ENCODE measurements at regions not wholly inside any gene's neighbourhood (a gene's known extent, or its start where the extent isn't known, plus 50 kb on each side); places are given as distances from the start of the nearest gene placed in this dataset.
"Not testable (repeated sequence)": the region's sequence is repeated elsewhere in the genome, so short reads cannot be mapped to it uniquely, and the experiment has no call there.

DNA sequence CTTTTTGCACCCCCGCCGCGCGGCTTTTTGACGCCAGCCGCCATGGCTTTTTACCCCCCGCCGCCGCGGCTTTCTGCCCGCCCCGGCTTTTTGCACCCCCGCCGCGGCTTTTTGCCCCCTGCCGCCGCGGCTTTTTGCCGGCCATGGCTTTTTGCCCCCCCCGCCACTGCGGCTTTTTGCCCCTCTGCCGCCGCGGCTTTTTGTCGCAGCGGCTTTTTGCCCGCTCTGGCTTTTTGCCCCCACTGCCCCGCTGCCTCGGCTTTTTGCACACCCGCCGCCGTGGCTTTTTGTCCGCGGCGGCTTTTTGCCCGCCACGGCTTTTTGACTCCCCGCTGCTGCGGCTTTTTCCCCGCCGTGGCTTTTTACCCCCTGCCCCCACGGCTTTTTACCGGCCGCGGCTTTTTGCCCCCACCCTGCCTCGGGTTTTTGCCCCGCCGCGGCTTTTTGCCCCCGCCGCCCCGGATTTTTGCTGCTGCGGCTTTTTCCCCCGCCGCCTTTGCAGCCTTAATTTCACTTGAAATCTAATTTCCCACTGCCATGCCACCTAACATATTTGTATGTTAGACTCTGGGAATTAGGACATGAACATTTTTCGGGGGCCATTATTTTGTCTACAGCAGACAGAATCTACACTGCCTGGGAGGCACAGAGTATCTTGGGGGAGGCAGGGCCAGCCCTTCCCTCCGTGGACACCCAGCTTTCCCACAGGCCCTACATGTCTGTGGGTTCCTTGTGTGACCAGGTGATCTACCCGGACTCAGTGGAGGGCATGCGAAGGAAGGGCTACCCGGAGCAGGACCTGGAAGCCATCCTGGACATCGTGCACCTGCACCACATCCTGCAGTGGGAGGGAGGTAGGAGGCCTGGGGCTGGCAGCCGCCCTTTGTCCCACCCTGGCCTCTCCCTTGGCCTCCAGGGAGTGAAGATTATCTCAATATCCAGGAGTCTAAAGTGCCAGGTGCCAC is 3031.0 kb upstream of the TEKT4 start:
- no peak overlapping the region for H3K56ac ChIP-seq (ENCODE audit: extremely low read depth, insufficient read depth, low read length)
- DNase-seq, result no peak
- H3K36me3 ChIP-seq (ENCODE audit: control insufficient read depth, insufficient read depth, low read length), result no peaks in the 10 kb centered on the region
- no peaks in the 10 kb centered on the region for H3K9me1 ChIP-seq (ENCODE audit: insufficient read depth, low read length)
- no peak overlapping the region for H3K18ac ChIP-seq (ENCODE audit: low read depth, low read length)
- intact Hi-C loops (cut with micrococcal nuclease) (no loop called here), dilution Hi-C loops (cut with HindIII; ENCODE audit: low sequenced_read_pairs, unreplicated experiment) (no loop called here), in situ Hi-C loops (cut with MboI; ENCODE audit: low sequenced_read_pairs) (no loop called here)
- H3K14ac ChIP-seq (replicated peaks; ENCODE audit: low read depth, low read length), result no peak overlapping the region
- no peak overlapping the region for H3K4me3 ChIP-seq (ENCODE audit: insufficient read depth, low read depth, low read length)
- H2BK5ac ChIP-seq (ENCODE audit: low read depth, low read length, poor library complexity, severe bottlenecking), result no peak overlapping the region
- H3K79me1 ChIP-seq (ENCODE audit: low read depth in 1 of 2, low read length in 2 of 2), result no peaks in the 10 kb centered on the region
- no peak overlapping the region for H2BK20ac ChIP-seq (ENCODE audit: low read depth, low read length)
- ATAC-seq (ENCODE audit: low read depth), result no peak
- H2BK120ac ChIP-seq (ENCODE audit: low read depth, low read length), result no peak overlapping the region
- ChIA-PET POLR2A (ENCODE audit: unreplicated experiment) (no interaction called here), CTCF (no interaction called here)
- H4K8ac ChIP-seq (ENCODE audit: low read depth in 2 of 2, low read length in 2 of 2), result no peak overlapping the region
- H4K91ac ChIP-seq (ENCODE audit: insufficient read depth, low read depth, low read length), result no peak overlapping the region
- BruUV-seq (replicated peaks), result no TSS peak
- no peaks in the 10 kb centered on the region for H3K4me1 ChIP-seq (ENCODE audit: control insufficient read depth, insufficient read depth, low read length)
- no peaks in the 10 kb centered on the region for H4K20me1 ChIP-seq (ENCODE audit: insufficient read depth, low read length)
- no peak overlapping the region for H2AK9ac ChIP-seq (replicated peaks; ENCODE audit: low read depth, low read length, poor library complexity)
- no peak overlapping the region for H3K23ac ChIP-seq (ENCODE audit: low read depth, low read length)
- H3K9ac ChIP-seq (ENCODE audit: low read depth, low read length), result no peak overlapping the region
- no peak overlapping the region for H2AFZ ChIP-seq (replicated peaks; ENCODE audit: low read length, poor library complexity)
- no peak overlapping the region for H3K4ac ChIP-seq (ENCODE audit: low read depth, low read length)
- 0% methylated on average over 21 of the region's 62 CpGs; no CpG with 5 or more reads in 1 of the 2 experiments for WGBS, 2 experiments (ENCODE audit: extremely low coverage in 2 of 2, insufficient read length in 1 of 2)
- no peak overlapping the region for H3K27ac ChIP-seq (ENCODE audit: insufficient read depth, low read length)
- peaks cover 8% of the 10 kb centered on the region; the same call in 1 of the 2 replicates for H3K27me3 ChIP-seq (ENCODE audit: control insufficient read depth, insufficient read depth, low read length)
- TF ChIP-seq BHLHE40 (IDR thresholded peaks at IDR 0.05; ENCODE audit: low read depth, low read length), result no peak
- no peak for TF ChIP-seq CEBPB (IDR thresholded peaks at IDR 0.05; ENCODE audit: low read depth, low read length)
- TF ChIP-seq SMC3 (IDR thresholded peaks at IDR 0.05; ENCODE audit: low read depth, low read length), result no peak
- no peak for TF ChIP-seq CHD1 (IDR thresholded peaks at IDR 0.05; ENCODE audit: low read depth, low read length)
- no peaks in the 10 kb centered on the region for H3K9me3 ChIP-seq (ENCODE audit: control insufficient read depth, insufficient read depth, low read length)
- no peak overlapping the region for H4K5ac ChIP-seq (ENCODE audit: low read depth, low read length)
- H2BK15ac ChIP-seq (ENCODE audit: low read depth, low read length), result no peak overlapping the region
- no peak overlapping the region for H3K4me2 ChIP-seq (ENCODE audit: low read depth, low read length)
- no peak overlapping the region for H2AK5ac ChIP-seq (ENCODE audit: low read depth, low read length)

DNA sequence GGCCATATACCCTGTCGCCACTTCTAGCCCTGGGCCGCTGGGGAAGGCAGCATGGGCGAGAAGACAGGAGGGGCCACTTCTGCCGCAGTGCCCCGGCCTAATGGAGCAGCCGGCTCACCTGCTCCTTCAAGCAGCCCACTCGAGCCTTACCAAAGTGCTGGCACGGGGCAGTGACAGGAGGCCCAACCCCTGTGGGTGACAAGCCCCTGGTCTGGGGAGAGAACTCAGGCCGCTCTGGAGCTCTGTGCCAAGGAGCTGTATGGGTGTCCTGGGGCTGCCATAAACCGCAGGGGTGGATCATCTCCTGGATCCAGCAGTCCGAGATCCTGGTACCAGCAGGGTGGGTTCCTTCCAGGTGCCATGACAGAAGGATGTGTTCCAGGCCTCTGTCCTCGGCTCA is 3029.0 kb upstream of the TEKT4 start:
- intact Hi-C loops (cut with micrococcal nuclease); CTCF ChIA-PET; H3K36me3 ChIP-seq (ENCODE audit: control insufficient read depth, insufficient read depth, low read length); POLR2A ChIA-PET (ENCODE audit: unreplicated experiment); H3K9me3 ChIP-seq (ENCODE audit: control insufficient read depth, insufficient read depth, low read length); H3K79me1 ChIP-seq (ENCODE audit: low read depth in 1 of 2, low read length in 2 of 2); H3K9me1 ChIP-seq (ENCODE audit: insufficient read depth, low read length); H2AFZ ChIP-seq (replicated peaks; ENCODE audit: low read length, poor library complexity); BruUV-seq (replicated peaks); DNase-seq; ATAC-seq (ENCODE audit: low read depth); H3K4me2 ChIP-seq (ENCODE audit: low read depth, low read length); H3K27me3 ChIP-seq (ENCODE audit: control insufficient read depth, insufficient read depth, low read length); H3K4me3 ChIP-seq (ENCODE audit: insufficient read depth, low read depth, low read length); H3K4ac ChIP-seq (ENCODE audit: low read depth, low read length); H2BK5ac ChIP-seq (ENCODE audit: low read depth, low read length, poor library complexity, severe bottlenecking); H3K18ac ChIP-seq (ENCODE audit: low read depth, low read length); H3K23ac ChIP-seq (ENCODE audit: low read depth, low read length); H4K8ac ChIP-seq (ENCODE audit: low read depth in 2 of 2, low read length in 2 of 2); H3K56ac ChIP-seq (ENCODE audit: extremely low read depth, insufficient read depth, low read length); in situ Hi-C loops (cut with MboI; ENCODE audit: low sequenced_read_pairs); H3K9ac ChIP-seq (ENCODE audit: low read depth, low read length); H3K14ac ChIP-seq (replicated peaks; ENCODE audit: low read depth, low read length); H4K5ac ChIP-seq (ENCODE audit: low read depth, low read length); H2AK9ac ChIP-seq (replicated peaks; ENCODE audit: low read depth, low read length, poor library complexity); H2AK5ac ChIP-seq (ENCODE audit: low read depth, low read length); H2BK15ac ChIP-seq (ENCODE audit: low read depth, low read length); H3K27ac ChIP-seq (ENCODE audit: insufficient read depth, low read length); H3K4me1 ChIP-seq (ENCODE audit: control insufficient read depth, insufficient read depth, low read length); H2BK120ac ChIP-seq (ENCODE audit: low read depth, low read length); dilution Hi-C loops (cut with HindIII; ENCODE audit: low sequenced_read_pairs, unreplicated experiment); H2BK20ac ChIP-seq (ENCODE audit: low read depth, low read length); H4K91ac ChIP-seq (ENCODE audit: insufficient read depth, low read depth, low read length); H4K20me1 ChIP-seq (ENCODE audit: insufficient read depth, low read length): not testable (repeated sequence)
- WGBS, 2 experiments (ENCODE audit: extremely low coverage in 2 of 2, insufficient read length in 1 of 2), result no CpG with 5 or more reads among the region's 12 CpGs

Measured in IMR-90 (cell line).